Astrocyte of the spinal cord (primary cell): ENCODE measurements at regions not wholly inside any gene's neighbourhood (a gene's known extent, or its start where the extent isn't known, plus 50 kb on each side); places are given as distances from the start of the nearest gene placed in this dataset.

Experiments used
- DNase-seq: peaks from one replicate; pipeline ENCODE4 v3.0.0; 2011; ENCODE audit warnings: low read depth, low spot score
- H3K4me3 ChIP-seq: 2 replicates; pipeline ENCODE4 v1.5.1; 2011; ENCODE audit warnings: low read depth, mild to moderate bottlenecking, low read length, moderate library complexity
- in situ Hi-C: cut with HindIII; loops from 2 replicates; pipeline ENCODE4 v1.10.0; 2017; ENCODE audit warnings: low sequenced_read_pairs
- TF ChIP-seq, protein P1 (sequence below): IDR thresholded peaks from 2 replicates; pipeline ENCODE4 v1.5.1; 2012; ENCODE audit warnings: low read depth, mild to moderate bottlenecking, low read length, inconsistent platforms

GRCh38 chr16:76201385-76201784 is 75.8 kb upstream of the CNTNAP4 start:
- DNase-seq = peak; percentile 2
- TF ChIP-seq, protein P1, sequence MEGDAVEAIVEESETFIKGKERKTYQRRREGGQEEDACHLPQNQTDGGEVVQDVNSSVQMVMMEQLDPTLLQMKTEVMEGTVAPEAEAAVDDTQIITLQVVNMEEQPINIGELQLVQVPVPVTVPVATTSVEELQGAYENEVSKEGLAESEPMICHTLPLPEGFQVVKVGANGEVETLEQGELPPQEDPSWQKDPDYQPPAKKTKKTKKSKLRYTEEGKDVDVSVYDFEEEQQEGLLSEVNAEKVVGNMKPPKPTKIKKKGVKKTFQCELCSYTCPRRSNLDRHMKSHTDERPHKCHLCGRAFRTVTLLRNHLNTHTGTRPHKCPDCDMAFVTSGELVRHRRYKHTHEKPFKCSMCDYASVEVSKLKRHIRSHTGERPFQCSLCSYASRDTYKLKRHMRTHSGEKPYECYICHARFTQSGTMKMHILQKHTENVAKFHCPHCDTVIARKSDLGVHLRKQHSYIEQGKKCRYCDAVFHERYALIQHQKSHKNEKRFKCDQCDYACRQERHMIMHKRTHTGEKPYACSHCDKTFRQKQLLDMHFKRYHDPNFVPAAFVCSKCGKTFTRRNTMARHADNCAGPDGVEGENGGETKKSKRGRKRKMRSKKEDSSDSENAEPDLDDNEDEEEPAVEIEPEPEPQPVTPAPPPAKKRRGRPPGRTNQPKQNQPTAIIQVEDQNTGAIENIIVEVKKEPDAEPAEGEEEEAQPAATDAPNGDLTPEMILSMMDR = no peak
- no peak overlapping the region for H3K4me3 ChIP-seq
- in situ Hi-C loops = no loop called here

DNA sequence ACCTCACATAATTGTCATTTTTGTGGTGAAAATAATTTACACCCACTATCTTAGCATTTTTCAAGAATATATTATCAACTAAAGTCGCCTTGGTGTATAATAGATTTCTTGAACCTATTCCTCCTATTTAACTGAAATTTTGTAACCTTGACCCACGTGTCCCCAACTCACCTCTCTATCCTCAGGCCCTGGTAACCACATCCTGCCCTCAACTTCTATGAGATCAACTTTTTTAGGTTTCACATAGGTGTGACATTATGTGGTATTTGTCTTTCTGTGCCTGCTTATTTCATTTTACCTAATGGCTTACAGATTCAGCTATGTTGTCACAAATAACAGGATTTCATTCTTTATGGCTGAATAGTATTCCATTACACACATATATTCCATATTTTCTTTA is 73.0 kb upstream of the CNTNAP4 start:
- DNase-seq = no peak
- no peak overlapping the region for H3K4me3 ChIP-seq
- TF ChIP-seq, protein P1 = no peak
- in situ Hi-C loops = no loop called here

GRCh38 chr16:76207270-76207669 is 69.9 kb upstream of the CNTNAP4 start:
- no peak for DNase-seq
- TF ChIP-seq, protein P1 = no peak

DNA sequence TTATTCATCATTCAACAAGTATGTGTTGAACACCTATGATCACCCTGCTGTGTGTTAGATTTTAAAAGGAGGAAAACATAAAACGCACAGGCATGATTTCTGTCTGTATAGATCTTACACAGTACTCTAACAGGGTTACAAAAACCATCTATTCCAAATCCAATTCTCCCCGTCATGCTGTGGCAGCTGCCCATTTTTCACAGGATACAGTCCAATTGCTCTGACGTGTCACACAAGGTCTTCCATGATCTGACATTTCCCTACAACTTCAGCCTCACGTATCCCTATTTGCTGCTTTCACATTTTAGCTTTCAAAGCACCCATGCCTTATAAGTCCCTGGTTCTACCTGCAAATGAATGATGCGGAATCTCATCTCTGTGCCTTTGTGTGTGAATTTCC is 67.0 kb upstream of the CNTNAP4 start:
- DNase-seq = no peak
- TF ChIP-seq, protein P1 = no peak
- no peak overlapping the region for H3K4me3 ChIP-seq
- in situ Hi-C loops = no loop called here

More at GRCh38 chr16:76207270-76207669, 69.9 kb upstream of the CNTNAP4 start:
- in situ Hi-C loops = no loop called here
- H3K4me3 ChIP-seq = no peak overlapping the region

- DNase-seq = no peak
- TF ChIP-seq, protein P1 = no peak
- in situ Hi-C loops = no loop called here
- H3K4me3 ChIP-seq = no peak overlapping the region
These were observed 63.3 kb upstream of the CNTNAP4 start for GRCh38 chr16:76213860-76214259.

- no peak for DNase-seq
- no peak overlapping the region for H3K4me3 ChIP-seq
- TF ChIP-seq, protein P1 = no peak
- in situ Hi-C loops = no loop called here
These were observed 62.3 kb upstream of the CNTNAP4 start for GRCh38 chr16:76214856-76215255.

DNA sequence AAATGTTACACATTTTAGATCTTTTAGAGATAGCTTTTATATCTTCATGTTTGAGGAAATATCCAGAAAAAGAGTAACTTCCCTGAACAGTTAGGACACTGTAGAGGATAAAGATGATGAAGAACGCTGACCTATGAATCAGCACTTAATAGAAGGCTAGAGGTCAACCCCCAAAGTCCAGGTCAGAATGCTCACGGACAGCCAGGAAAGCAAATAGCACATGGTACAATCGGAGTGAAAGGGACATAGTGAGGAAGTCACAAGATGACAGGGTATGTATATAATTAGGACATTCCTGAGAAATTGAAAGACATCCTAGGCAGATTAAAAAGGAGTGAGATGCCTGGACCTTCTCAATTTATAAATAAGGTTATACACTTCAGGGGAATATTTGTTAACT is 55.1 kb upstream of the CNTNAP4 start:
- in situ Hi-C loops = no loop called here
- H3K4me3 ChIP-seq = no peak overlapping the region
- no peak for DNase-seq
- TF ChIP-seq, protein P1 = no peak
